ENCODE measurements at regions not wholly inside any gene's neighbourhood (a gene's known extent, or its start where the extent isn't known, plus 50 kb on each side); places are given as distances from the start of the nearest gene placed in this dataset.

DNA sequence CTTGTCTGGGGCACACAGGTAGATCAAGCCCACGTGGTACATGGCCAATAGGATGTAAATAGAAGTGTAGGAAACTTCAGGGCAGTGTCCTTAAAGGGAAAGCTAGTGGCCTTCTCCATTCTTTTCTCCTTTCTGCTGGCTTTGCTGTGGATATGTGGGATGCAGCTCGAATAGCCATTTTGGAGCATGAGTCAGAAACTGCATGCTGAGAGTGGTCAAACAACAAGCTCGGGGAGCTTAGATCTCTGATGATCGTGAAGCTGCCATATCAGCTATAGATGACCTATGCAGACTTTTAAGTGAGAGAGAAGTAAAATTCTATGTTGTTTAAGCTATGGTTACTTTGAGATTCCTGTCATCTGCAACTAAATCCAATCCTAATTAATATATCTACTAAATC lies 241.3 kb upstream of the DAAM1 start:
- ATAC-seq (ENCODE audit: low read depth) (no peak), DNase-seq (no peak)
- H2AFZ ChIP-seq (ENCODE audit: insufficient read depth, low read depth, low read length, poor library complexity, severe bottlenecking) = no peak overlapping the region
- no peak overlapping the region for H3K4me2 ChIP-seq (replicated peaks; ENCODE audit: low read depth, low read length, poor library complexity, severe bottlenecking)
- H3K9me3 ChIP-seq (ENCODE audit: control extremely low read depth in 1 of 3, control insufficient read depth in 2 of 3, insufficient read depth in 1 of 3, low read length in 2 of 3) = no peaks in the 10 kb centered on the region
- H3K4me3 Mint-ChIP-seq = no peak overlapping the region
- WGBS (ENCODE audit: insufficient coverage) = 83% methylated on average over 4 of the region's 4 CpGs
- H3K36me3 ChIP-seq (replicated peaks in 1 of 2; ENCODE audit: control extremely low read depth in 1 of 2, control insufficient read depth in 1 of 2, extremely low read depth in 1 of 2, insufficient read depth in 2 of 2, low read length in 1 of 2) = no peaks in the 10 kb centered on the region
- TF ChIP-seq, protein P1, sequence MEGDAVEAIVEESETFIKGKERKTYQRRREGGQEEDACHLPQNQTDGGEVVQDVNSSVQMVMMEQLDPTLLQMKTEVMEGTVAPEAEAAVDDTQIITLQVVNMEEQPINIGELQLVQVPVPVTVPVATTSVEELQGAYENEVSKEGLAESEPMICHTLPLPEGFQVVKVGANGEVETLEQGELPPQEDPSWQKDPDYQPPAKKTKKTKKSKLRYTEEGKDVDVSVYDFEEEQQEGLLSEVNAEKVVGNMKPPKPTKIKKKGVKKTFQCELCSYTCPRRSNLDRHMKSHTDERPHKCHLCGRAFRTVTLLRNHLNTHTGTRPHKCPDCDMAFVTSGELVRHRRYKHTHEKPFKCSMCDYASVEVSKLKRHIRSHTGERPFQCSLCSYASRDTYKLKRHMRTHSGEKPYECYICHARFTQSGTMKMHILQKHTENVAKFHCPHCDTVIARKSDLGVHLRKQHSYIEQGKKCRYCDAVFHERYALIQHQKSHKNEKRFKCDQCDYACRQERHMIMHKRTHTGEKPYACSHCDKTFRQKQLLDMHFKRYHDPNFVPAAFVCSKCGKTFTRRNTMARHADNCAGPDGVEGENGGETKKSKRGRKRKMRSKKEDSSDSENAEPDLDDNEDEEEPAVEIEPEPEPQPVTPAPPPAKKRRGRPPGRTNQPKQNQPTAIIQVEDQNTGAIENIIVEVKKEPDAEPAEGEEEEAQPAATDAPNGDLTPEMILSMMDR (IDR thresholded peaks at IDR 0.05) = no peak
- no peak for TF ChIP-seq EZH2 (IDR thresholded peaks at IDR 0.05; ENCODE audit: borderline replicate concordance, insufficient read depth, low read depth, low read length, poor library complexity, severe bottlenecking)
- no peaks in the 10 kb centered on the region for H4K20me1 ChIP-seq (ENCODE audit: control insufficient read depth, insufficient read depth, low read length, poor library complexity, severe bottlenecking)
- ChIA-PET CTCF (no interaction called here), POLR2A (no interaction called here)
- H3K27ac ChIP-seq (ENCODE audit: low read length in 2 of 2) = no peak overlapping the region
- intact Hi-C loops (cut with micrococcal nuclease) = no loop called here
- H3K27ac Mint-ChIP-seq = no peak overlapping the region
- no peaks in the 10 kb centered on the region for H3K4me1 ChIP-seq (ENCODE audit: control insufficient read depth in 2 of 2, insufficient read depth in 2 of 2, low read length in 2 of 2)
- no peaks in the 10 kb centered on the region for H3K27me3 ChIP-seq (replicated peaks in 1 of 4; ENCODE audit: control extremely low read depth in 1 of 4, control insufficient read depth in 3 of 4, insufficient read depth in 4 of 4, low read length in 3 of 4)
- H3K79me2 ChIP-seq (ENCODE audit: control insufficient read depth, insufficient read depth, low read length) = no peaks in the 10 kb centered on the region
- peaks cover 4% of the 10 kb centered on the region for H3K27me3 Mint-ChIP-seq
- no peaks in the 10 kb centered on the region for H3K9me3 Mint-ChIP-seq (ENCODE audit: insufficient read depth)
- no peak overlapping the region for H3K4me3 ChIP-seq (ENCODE audit: control extremely low read depth in 1 of 5, extremely low read depth in 1 of 5, insufficient read depth in 1 of 5, low read depth in 2 of 5, low read length in 4 of 5)
- H3K4me1 Mint-ChIP-seq = no peaks in the 10 kb centered on the region
- no peak overlapping the region for H3K9ac ChIP-seq (ENCODE audit: low read length)

DNA sequence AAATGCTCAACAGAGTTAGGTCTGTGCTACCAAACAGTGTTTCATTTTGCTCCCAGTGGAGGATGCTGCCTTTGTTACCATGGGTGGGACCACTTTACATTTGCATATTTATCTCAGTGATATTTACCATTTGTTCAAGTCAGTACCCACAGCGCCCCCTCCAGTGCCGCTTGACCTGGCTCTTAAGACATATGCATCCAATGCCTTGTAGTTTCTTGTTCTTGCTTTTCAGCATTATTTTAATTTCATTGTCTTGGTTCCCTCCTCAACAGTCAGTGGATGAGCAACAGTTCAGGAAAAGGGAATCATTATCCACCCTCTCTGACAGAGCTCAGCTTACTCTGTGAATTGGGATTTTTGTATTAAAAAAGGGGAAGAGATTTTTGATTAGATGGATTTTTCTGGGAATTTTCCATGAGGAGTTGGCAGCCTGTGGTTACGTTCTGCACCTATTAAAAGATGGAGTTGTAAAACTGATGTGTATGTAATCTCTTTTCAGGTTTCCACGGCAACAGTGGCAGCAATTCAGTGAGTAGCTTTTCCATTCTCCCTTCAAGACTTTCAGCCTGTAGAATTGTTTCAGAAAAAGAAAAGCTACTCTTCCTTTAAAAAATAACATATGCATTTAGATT lies 240.5 kb upstream of the DAAM1 start:
- no peak overlapping the region for H3K27ac ChIP-seq (ENCODE audit: low read length in 2 of 2)
- WGBS (ENCODE audit: insufficient coverage) = 92% methylated on average over 2 of the region's 4 CpGs
- intact Hi-C loops (cut with micrococcal nuclease) = no loop called here
- no peak for TF ChIP-seq EZH2 (IDR thresholded peaks at IDR 0.05; ENCODE audit: borderline replicate concordance, insufficient read depth, low read depth, low read length, poor library complexity, severe bottlenecking)
- TF ChIP-seq, protein P1 (IDR thresholded peaks at IDR 0.05) = no peak
- no peak overlapping the region for H3K9ac ChIP-seq (ENCODE audit: low read length)
- H3K4me1 ChIP-seq (ENCODE audit: control insufficient read depth in 2 of 2, insufficient read depth in 2 of 2, low read length in 2 of 2) = no peaks in the 10 kb centered on the region
- no peak overlapping the region for H3K4me3 Mint-ChIP-seq
- ChIA-PET CTCF (no interaction called here), POLR2A (no interaction called here)
- H3K79me2 ChIP-seq (ENCODE audit: control insufficient read depth, insufficient read depth, low read length) = no peaks in the 10 kb centered on the region
- no peaks in the 10 kb centered on the region for H3K9me3 Mint-ChIP-seq (ENCODE audit: insufficient read depth)
- peaks cover 9% of the 10 kb centered on the region for H3K27me3 Mint-ChIP-seq
- H3K36me3 ChIP-seq (replicated peaks in 1 of 2; ENCODE audit: control extremely low read depth in 1 of 2, control insufficient read depth in 1 of 2, extremely low read depth in 1 of 2, insufficient read depth in 2 of 2, low read length in 1 of 2) = no peaks in the 10 kb centered on the region
- DNase-seq (no peak), ATAC-seq (ENCODE audit: low read depth) (no peak)
- no peaks in the 10 kb centered on the region for H3K4me1 Mint-ChIP-seq
- no peak overlapping the region for H3K4me2 ChIP-seq (replicated peaks; ENCODE audit: low read depth, low read length, poor library complexity, severe bottlenecking)
- no peaks in the 10 kb centered on the region for H3K27me3 ChIP-seq (replicated peaks in 1 of 4; ENCODE audit: control extremely low read depth in 1 of 4, control insufficient read depth in 3 of 4, insufficient read depth in 4 of 4, low read length in 3 of 4)
- no peaks in the 10 kb centered on the region for H4K20me1 ChIP-seq (ENCODE audit: control insufficient read depth, insufficient read depth, low read length, poor library complexity, severe bottlenecking)
- H2AFZ ChIP-seq (ENCODE audit: insufficient read depth, low read depth, low read length, poor library complexity, severe bottlenecking) = no peak overlapping the region
- H3K27ac Mint-ChIP-seq = no peak overlapping the region
- H3K4me3 ChIP-seq (ENCODE audit: control extremely low read depth in 1 of 5, extremely low read depth in 1 of 5, insufficient read depth in 1 of 5, low read depth in 2 of 5, low read length in 4 of 5) = no peak overlapping the region
- H3K9me3 ChIP-seq (ENCODE audit: control extremely low read depth in 1 of 3, control insufficient read depth in 2 of 3, insufficient read depth in 1 of 3, low read length in 2 of 3) = no peaks in the 10 kb centered on the region

Data from B cell (primary cell).